Neuronal stem cell (in vitro differentiated cells): ENCODE measurements at regions not wholly inside any gene's neighbourhood (a gene's known extent, or its start where the extent isn't known, plus 50 kb on each side); places are given as distances from the start of the nearest gene placed in this dataset.
A peak's percentile ranks its signal among the peaks of the same experiment; 100 is the strongest.

ENCODE experiments used
- DNase-seq: peaks from one replicate; pipeline ENCODE4 v3.0.0-alpha.2; 2013; ENCODE audit warnings: low spot score
- H2AFZ ChIP-seq: one replicate; pipeline ENCODE4 v1.6.1; 2013; ENCODE audit warnings: mild to moderate bottlenecking, low read length, inconsistent platforms
- H2AK5ac ChIP-seq: 2 replicates; pipeline ENCODE4 v1.6.1; 2013; ENCODE audit warnings: low read depth, mild to moderate bottlenecking, inconsistent platforms, low read length, moderate library complexity, mixed read lengths
- H2BK120ac ChIP-seq: 2 replicates; pipeline ENCODE4 v1.6.1; 2013; ENCODE audit warnings: low read depth, mild to moderate bottlenecking, inconsistent platforms, low read length, moderate library complexity, mixed read lengths
- H2BK12ac ChIP-seq: one replicate; pipeline ENCODE4 v1.6.1; 2013; ENCODE audit warnings: low read length, inconsistent platforms
- H2BK15ac ChIP-seq: 2 replicates; pipeline ENCODE4 v1.6.1; 2013; ENCODE audit warnings: mild to moderate bottlenecking, low read length, inconsistent platforms, mixed read lengths
- H2BK5ac ChIP-seq: one replicate; pipeline ENCODE4 v1.6.1; 2013; ENCODE audit warnings: inconsistent platforms, mild to moderate bottlenecking, low read length, moderate library complexity
- H3K14ac ChIP-seq: one replicate; pipeline ENCODE4 v1.6.1; 2013; ENCODE audit warnings: low read length, inconsistent platforms
- H3K18ac ChIP-seq: 2 replicates; pipeline ENCODE4 v1.6.1; 2013; ENCODE audit warnings: low read length, inconsistent platforms
- H3K23ac ChIP-seq: 2 replicates; pipeline ENCODE4 v1.6.1; 2013; ENCODE audit warnings: low read depth, mild to moderate bottlenecking, mixed read lengths, low read length, inconsistent platforms; ENCODE audit not compliant: poor library complexity
- H3K27ac ChIP-seq: replicated peaks from 3 replicates; pipeline ENCODE4 v1.5.1; 2013; ENCODE audit warnings: low read length, inconsistent platforms
- H3K27me3 ChIP-seq, 3 experiments: 2 replicates each; pipeline ENCODE4 v1.6.1; 2013; ENCODE audit warnings: low read length in 3 of 3, mild to moderate bottlenecking in 2 of 3, inconsistent platforms in 1 of 3, low read depth in 1 of 3, mixed read lengths in 1 of 3, moderate library complexity in 1 of 3; ENCODE audit not compliant: control insufficient read depth in 3 of 3, insufficient read depth in 3 of 3
- H3K36me3 ChIP-seq, 2 donors: replicated peaks in 1 of 2; 2 replicates each; pipeline ENCODE4 v1.6.1; 2013; ENCODE audit warnings: low read length in 2 of 2; ENCODE audit not compliant: control insufficient read depth in 2 of 2, insufficient read depth in 2 of 2
- H3K4ac ChIP-seq: 2 replicates; pipeline ENCODE4 v1.6.1; 2013; ENCODE audit warnings: inconsistent platforms, mild to moderate bottlenecking, low read length, moderate library complexity
- H3K4me1 ChIP-seq, 2 donors: 1 replicate in 1 of 2; 2 replicates in 1 of 2; pipeline ENCODE4 v1.6.1; 2013; ENCODE audit warnings: low read length in 2 of 2, low read depth in 1 of 2; ENCODE audit not compliant: control insufficient read depth in 2 of 2, insufficient read depth in 1 of 2
- H3K4me2 ChIP-seq: one replicate; pipeline ENCODE4 v1.6.1; 2013; ENCODE audit warnings: mild to moderate bottlenecking, low read length, inconsistent platforms; ENCODE audit not compliant: insufficient read depth, poor library complexity, severe bottlenecking
- H3K4me3 ChIP-seq, 2 donors: 2 replicates each; pipeline ENCODE4 v1.5.1; 2013; ENCODE audit warnings: low read length in 2 of 2, mild to moderate bottlenecking in 2 of 2, inconsistent platforms in 1 of 2, moderate library complexity in 1 of 2
- H3K79me1 ChIP-seq: one replicate; pipeline ENCODE4 v1.6.1; 2013; ENCODE audit warnings: low read depth, mild to moderate bottlenecking, inconsistent platforms, low read length, moderate library complexity
- H3K9ac ChIP-seq: one replicate; pipeline ENCODE4 v1.6.1; 2013; ENCODE audit warnings: mild to moderate bottlenecking, low read depth, low read length, inconsistent platforms; ENCODE audit not compliant: poor library complexity
- H3K9me3 ChIP-seq, 2 donors: replicated peaks in 1 of 2; 2 replicates each; pipeline versions ENCODE3 to v1.6.1; 2013; ENCODE audit warnings: low read length in 2 of 2, mild to moderate bottlenecking in 2 of 2, inconsistent platforms in 1 of 2, low read depth in 1 of 2, mixed read lengths in 1 of 2, moderate library complexity in 1 of 2; ENCODE audit not compliant: control insufficient read depth in 2 of 2, insufficient read depth in 1 of 2
- H4K8ac ChIP-seq: one replicate; pipeline ENCODE4 v1.6.1; 2013; ENCODE audit warnings: low read depth, mild to moderate bottlenecking, inconsistent platforms, low read length, moderate library complexity
- H4K91ac ChIP-seq: one replicate; pipeline ENCODE4 v1.6.1; 2013; ENCODE audit warnings: low read length, low read depth, mild to moderate bottlenecking, inconsistent platforms; ENCODE audit not compliant: poor library complexity
- WGBS, 2 donors: extraction: QIAGEN DNeasy Blood & Tissue Kit; methylation state at CpG; one replicate each; pipeline ENCODE4 v1.1.7; 2013; ENCODE audit warnings: missing lambda C conversion rate in 2 of 2, mixed read lengths in 1 of 2; ENCODE audit not compliant: insufficient read length in 2 of 2, insufficient replicate concordance in 1 of 2; ENCODE audit errors: extremely low coverage in 2 of 2; 5-methylcytosine and 5-hydroxymethylcytosine counted together

DNA sequence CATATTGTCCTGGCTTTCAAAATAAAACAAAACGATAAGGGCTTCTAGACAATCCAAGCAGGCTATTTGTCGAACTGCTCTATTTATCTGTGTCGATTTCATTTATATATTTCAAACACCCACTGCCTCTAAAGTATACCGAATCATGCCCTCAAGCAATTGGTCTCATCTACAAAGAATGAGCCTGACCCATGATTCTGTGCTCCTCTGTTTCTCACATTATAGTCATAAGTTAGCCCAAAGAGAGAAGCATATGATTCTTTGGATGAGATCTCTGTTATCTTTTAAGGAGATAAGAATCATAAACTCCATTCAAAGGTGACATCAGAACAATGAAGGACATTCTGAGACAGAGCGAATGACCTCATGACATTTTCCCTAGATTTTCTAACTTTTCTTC lies 191.1 kb downstream of the MAP2K6 start:
- no peak overlapping the region for H3K23ac ChIP-seq
- no peak overlapping the region for H4K91ac ChIP-seq
- H3K27ac ChIP-seq: no peak overlapping the region
- H3K36me3 ChIP-seq: no peaks in the 10 kb centered on the region
- no peaks in the 10 kb centered on the region for H3K79me1 ChIP-seq
- H3K9ac ChIP-seq: no peak overlapping the region
- no peak overlapping the region for H2AK5ac ChIP-seq
- H2AFZ ChIP-seq: no peak overlapping the region
- H3K27me3 ChIP-seq: no peaks in the 10 kb centered on the region
- no peak overlapping the region for H2BK12ac ChIP-seq
- H3K4me3 ChIP-seq: no peak overlapping the region
- no peak overlapping the region for H4K8ac ChIP-seq
- H3K4me1 ChIP-seq: peaks cover 5 to 7% of the 10 kb centered on the region in 2 donors
- H2BK120ac ChIP-seq: no peak overlapping the region
- H3K4ac ChIP-seq: no peak overlapping the region
- no CpG with 5 or more reads among the region's 5 CpGs for WGBS, 2 donors
- no peak overlapping the region for H3K14ac ChIP-seq
- no peak for DNase-seq
- H2BK5ac ChIP-seq: no peak overlapping the region
- H3K18ac ChIP-seq: no peak overlapping the region
- H2BK15ac ChIP-seq: no peak overlapping the region
- no peak overlapping the region for H3K4me2 ChIP-seq
- H3K9me3 ChIP-seq: no peaks in the 10 kb centered on the region

DNA sequence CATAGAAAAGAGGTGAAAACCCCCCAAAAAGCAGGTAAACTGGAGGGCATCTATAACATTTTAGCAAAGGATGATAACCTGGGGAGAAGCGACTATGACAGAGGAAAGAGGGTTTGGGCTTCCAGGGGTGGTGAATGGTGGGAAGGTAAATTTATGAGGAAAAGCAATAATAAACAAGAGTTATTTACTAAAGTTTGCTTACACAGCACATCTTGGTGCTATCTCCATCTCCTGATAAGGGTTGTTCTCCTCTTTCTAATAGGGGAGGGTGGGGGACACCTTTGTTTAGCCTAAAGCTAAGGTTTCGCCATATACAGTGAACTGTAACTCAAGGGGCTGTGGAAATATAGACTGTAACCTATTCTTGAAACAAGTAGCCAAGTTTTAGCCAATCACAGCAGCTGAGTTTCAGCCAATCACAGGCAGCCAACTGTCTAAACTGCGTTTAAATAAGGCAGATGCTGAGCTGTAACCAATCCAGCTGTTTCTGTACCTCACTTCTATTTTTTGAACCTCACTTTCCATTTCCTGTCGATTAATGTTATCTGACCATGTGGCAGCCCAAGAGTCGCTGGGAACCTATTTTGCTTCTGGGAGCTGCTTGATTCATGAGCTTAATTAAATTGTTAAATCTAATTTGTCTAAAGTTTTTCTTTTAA lies 191.8 kb downstream of the MAP2K6 start:
- no CpG with 5 or more reads among the region's 5 CpGs for WGBS, 2 donors
- Histone ChIP-seq H3K9ac (no peak overlapping the region), H2AK5ac (peak overlapping the region; percentile 60), H2BK12ac (no peak overlapping the region), H3K27ac (no peak overlapping the region), H3K23ac (no peak overlapping the region), H2BK15ac (no peak overlapping the region), H3K4me2 (no peak overlapping the region), H3K79me1 (no peaks in the 10 kb centered on the region), H3K14ac (no peak overlapping the region), H4K91ac (no peak overlapping the region), H3K4ac (no peak overlapping the region), H3K27me3 (no peaks in the 10 kb centered on the region), H3K4me3 (no peak overlapping the region), H2BK120ac (no peak overlapping the region), H3K9me3 (peaks cover 0 to under 1% of the 10 kb centered on the region in 2 donors), H4K8ac (no peak overlapping the region), H3K4me1 (peaks cover 5 to 7% of the 10 kb centered on the region in 2 donors), H2AFZ (peak overlapping the region; percentile 72), H3K18ac (no peak overlapping the region), H3K36me3 (no peaks in the 10 kb centered on the region), H2BK5ac (no peak overlapping the region)
- DNase-seq: no peak

DNA sequence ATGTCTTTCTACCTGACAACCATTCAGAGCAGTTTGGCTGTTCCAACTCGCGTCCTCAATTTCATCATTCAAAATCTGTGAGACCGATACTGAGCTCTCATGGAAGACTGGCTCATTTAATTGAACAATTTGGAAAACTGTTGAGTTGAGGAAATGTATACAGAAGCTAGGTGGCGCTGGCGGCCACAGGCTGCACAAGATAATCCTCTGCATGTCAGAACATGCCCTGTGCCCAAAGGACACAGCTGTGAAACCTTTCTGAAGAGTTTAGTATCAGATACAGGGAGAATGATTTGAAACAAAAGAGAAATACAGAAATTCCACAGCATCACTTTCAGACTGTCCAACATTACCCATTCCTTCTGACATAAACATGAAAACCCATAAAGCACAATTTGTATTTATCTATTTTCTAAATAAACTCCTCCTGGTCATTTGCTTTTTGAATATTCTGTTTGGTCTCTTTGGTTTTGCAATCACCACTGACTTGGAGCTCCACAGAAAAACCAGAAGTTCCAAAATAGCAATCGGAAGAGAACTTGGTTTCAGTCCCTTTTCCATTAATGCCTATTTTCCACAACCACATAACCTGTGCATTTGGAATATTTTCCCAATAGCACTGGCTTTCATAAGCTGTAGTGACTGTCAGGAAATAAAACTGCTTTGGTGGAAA lies 192.8 kb downstream of the MAP2K6 start:
- Histone ChIP-seq H3K27ac (peak overlapping the region; percentile 69), H4K8ac (no peak overlapping the region), H2BK5ac (no peak overlapping the region), H2BK15ac (no peak overlapping the region), H3K9me3 (peaks cover 0 to 4% of the 10 kb centered on the region in 2 donors), H2BK120ac (no peak overlapping the region), H2AK5ac (no peak overlapping the region), H3K27me3 (no peaks in the 10 kb centered on the region), H3K4me3 (no peak overlapping the region), H3K4me1 (peaks cover 5 to 7% of the 10 kb centered on the region in 2 donors), H2AFZ (peak overlapping the region; percentile 72), H3K18ac (no peak overlapping the region), H3K9ac (no peak overlapping the region), H3K14ac (no peak overlapping the region), H3K79me1 (no peaks in the 10 kb centered on the region), H3K4ac (no peak overlapping the region), H3K4me2 (no peak overlapping the region), H3K23ac (no peak overlapping the region), H2BK12ac (no peak overlapping the region), H3K36me3 (no peaks in the 10 kb centered on the region), H4K91ac (no peak overlapping the region)
- DNase-seq: peak; percentile 63
- WGBS, 2 donors: no CpG with 5 or more reads among the region's 6 CpGs

DNA sequence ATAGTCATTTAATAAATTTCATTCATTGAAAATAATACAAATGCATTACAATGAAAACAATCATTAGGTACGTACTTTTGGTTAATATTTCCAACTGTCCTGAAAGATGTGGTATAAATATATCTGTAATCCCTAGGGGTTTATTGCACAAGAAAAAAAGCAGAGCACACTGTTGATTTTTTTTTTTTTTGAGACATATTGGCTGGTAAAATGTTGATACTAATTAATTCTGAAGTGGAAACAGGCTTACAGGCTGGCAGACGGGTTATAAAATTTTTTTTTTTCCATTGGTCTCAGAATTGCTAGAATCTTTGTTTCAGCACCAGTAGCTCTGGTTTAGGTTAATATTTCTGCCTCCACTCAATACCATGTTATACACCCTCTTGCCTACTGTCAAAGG lies 193.6 kb downstream of the MAP2K6 start:
- Histone ChIP-seq H3K4me1 (peaks cover 5 to 7% of the 10 kb centered on the region in 2 donors), H2AFZ (no peak overlapping the region), H3K18ac (no peak overlapping the region), H4K91ac (no peak overlapping the region), H3K4me3 (no peak overlapping the region), H2BK15ac (no peak overlapping the region), H2AK5ac (no peak overlapping the region), H3K9me3 (peaks cover 0 to 4% of the 10 kb centered on the region in 2 donors), H3K4ac (no peak overlapping the region), H3K9ac (no peak overlapping the region), H2BK120ac (no peak overlapping the region), H3K36me3 (no peaks in the 10 kb centered on the region), H3K27me3 (no peaks in the 10 kb centered on the region), H3K27ac (no peak overlapping the region), H2BK5ac (no peak overlapping the region), H2BK12ac (no peak overlapping the region), H3K14ac (no peak overlapping the region), H3K4me2 (no peak overlapping the region), H3K23ac (no peak overlapping the region), H3K79me1 (no peaks in the 10 kb centered on the region), H4K8ac (no peak overlapping the region)
- no CpG with 5 or more reads among the region's 2 CpGs for WGBS, 2 donors
- DNase-seq: no peak
